ENCODE measurements at regions not wholly inside any gene's neighbourhood (a gene's known extent, or its start where the extent isn't known, plus 50 kb on each side); places are given as distances from the start of the nearest gene placed in this dataset.

- no peak overlapping the region for H3K27ac ChIP-seq (ENCODE audit: low read depth in 2 of 2, low read length in 2 of 2)
- H3K27me3 ChIP-seq (ENCODE audit: control insufficient read depth, insufficient read depth, low read length): no peaks in the 10 kb centered on the region
- no peak for FAIRE-seq
- intact Hi-C loops (cut with DNase I): no loop called here
- no peak for TF ChIP-seq CTCF (IDR thresholded peaks at IDR 0.05; ENCODE audit: borderline replicate concordance, extremely low read depth, insufficient read depth)
- H3K36me3 ChIP-seq (ENCODE audit: control insufficient read depth in 2 of 3, insufficient read depth in 3 of 3, low read length in 3 of 3): no peaks in the 10 kb centered on the region
- H3K9me3 ChIP-seq (ENCODE audit: control insufficient read depth in 2 of 3, insufficient read depth in 1 of 3, low read length in 3 of 3): no peaks in the 10 kb centered on the region
- H3K4me1 ChIP-seq (ENCODE audit: control insufficient read depth in 2 of 3, insufficient read depth in 2 of 3, low read depth in 1 of 3, low read length in 3 of 3): no peaks in the 10 kb centered on the region
- H3K9ac ChIP-seq (ENCODE audit: low read length in 3 of 3): no peak overlapping the region
- no peak overlapping the region for H3K4me3 ChIP-seq (ENCODE audit: low read length in 3 of 3)
- no peak for DNase-seq
Observed at GRCh38 chr11:106379712-106380111, 302.2 kb downstream of the AASDHPPT start.

DNA sequence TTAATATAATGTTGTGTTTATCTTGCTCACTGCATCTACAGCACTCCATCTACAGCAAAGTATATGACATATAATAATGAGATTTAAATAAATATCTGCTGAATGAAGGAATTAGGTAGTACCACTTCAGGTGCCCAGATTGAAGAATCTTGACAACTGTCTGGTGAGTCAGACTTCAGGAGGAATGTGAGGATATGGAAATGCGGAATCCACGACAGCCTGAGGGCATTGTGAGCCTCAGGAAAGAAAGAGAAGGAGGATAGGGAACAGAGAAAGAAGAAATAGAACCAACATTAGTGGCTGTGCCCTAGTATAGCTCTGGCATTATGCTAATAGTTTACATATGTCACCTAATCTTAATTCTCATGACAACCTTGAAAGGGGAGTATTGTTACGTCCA lies 304.4 kb downstream of the AASDHPPT start:
- no peak overlapping the region for H3K4me3 ChIP-seq (ENCODE audit: low read length in 3 of 3)
- no peak for TF ChIP-seq CTCF (IDR thresholded peaks at IDR 0.05; ENCODE audit: borderline replicate concordance, extremely low read depth, insufficient read depth)
- no peaks in the 10 kb centered on the region for H3K27me3 ChIP-seq (ENCODE audit: control insufficient read depth, insufficient read depth, low read length)
- intact Hi-C loops (cut with DNase I): no loop called here
- no peak overlapping the region for H3K27ac ChIP-seq (ENCODE audit: low read depth in 2 of 2, low read length in 2 of 2)
- H3K9ac ChIP-seq (ENCODE audit: low read length in 3 of 3): no peak overlapping the region
- H3K36me3 ChIP-seq (ENCODE audit: control insufficient read depth in 2 of 3, insufficient read depth in 3 of 3, low read length in 3 of 3): no peaks in the 10 kb centered on the region
- no peak for FAIRE-seq
- H3K4me1 ChIP-seq (ENCODE audit: control insufficient read depth in 2 of 3, insufficient read depth in 2 of 3, low read depth in 1 of 3, low read length in 3 of 3): no peaks in the 10 kb centered on the region
- no peak for DNase-seq
- no peaks in the 10 kb centered on the region for H3K9me3 ChIP-seq (ENCODE audit: control insufficient read depth in 2 of 3, insufficient read depth in 1 of 3, low read length in 3 of 3)

DNA sequence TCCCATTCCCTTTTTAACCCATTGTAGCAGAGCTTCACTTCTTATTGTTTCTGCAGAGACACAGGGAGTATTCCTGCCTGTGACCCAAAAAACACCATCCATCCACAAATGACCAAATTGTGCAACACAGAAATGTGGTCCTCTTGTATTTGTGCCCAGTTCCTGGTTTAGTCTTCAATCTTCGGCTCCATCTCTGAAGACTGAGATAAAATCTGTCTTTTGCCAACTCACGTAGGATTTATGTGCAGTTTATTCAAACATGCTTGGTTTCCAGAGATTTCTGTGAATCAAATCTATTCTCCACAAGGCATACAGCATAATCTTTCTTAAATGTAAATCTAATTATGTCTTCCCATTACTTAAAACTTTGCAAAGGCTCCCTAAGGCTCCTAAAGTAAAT lies 307.0 kb downstream of the AASDHPPT start:
- H3K9ac ChIP-seq (ENCODE audit: low read length in 3 of 3): no peak overlapping the region
- H3K27ac ChIP-seq (ENCODE audit: low read depth in 2 of 2, low read length in 2 of 2): no peak overlapping the region
- intact Hi-C loops (cut with DNase I): no loop called here
- no peak for TF ChIP-seq CTCF (IDR thresholded peaks at IDR 0.05; ENCODE audit: borderline replicate concordance, extremely low read depth, insufficient read depth)
- DNase-seq (no peak), FAIRE-seq (no peak)
- H3K27me3 ChIP-seq (ENCODE audit: control insufficient read depth, insufficient read depth, low read length): no peaks in the 10 kb centered on the region
- no peaks in the 10 kb centered on the region for H3K36me3 ChIP-seq (ENCODE audit: control insufficient read depth in 2 of 3, insufficient read depth in 3 of 3, low read length in 3 of 3)
- H3K4me1 ChIP-seq (ENCODE audit: control insufficient read depth in 2 of 3, insufficient read depth in 2 of 3, low read depth in 1 of 3, low read length in 3 of 3): no peaks in the 10 kb centered on the region
- H3K9me3 ChIP-seq (ENCODE audit: control insufficient read depth in 2 of 3, insufficient read depth in 1 of 3, low read length in 3 of 3): no peaks in the 10 kb centered on the region
- no peak overlapping the region for H3K4me3 ChIP-seq (ENCODE audit: low read length in 3 of 3)

- no peak for FAIRE-seq
- H3K27ac ChIP-seq (ENCODE audit: low read depth in 2 of 2, low read length in 2 of 2): no peak overlapping the region
- no peaks in the 10 kb centered on the region for H3K27me3 ChIP-seq (ENCODE audit: control insufficient read depth, insufficient read depth, low read length)
- no peak for DNase-seq
- intact Hi-C loops (cut with DNase I): no loop called here
- no peaks in the 10 kb centered on the region for H3K4me1 ChIP-seq (ENCODE audit: control insufficient read depth in 2 of 3, insufficient read depth in 2 of 3, low read depth in 1 of 3, low read length in 3 of 3)
- H3K9ac ChIP-seq (ENCODE audit: low read length in 3 of 3): no peak overlapping the region
- H3K4me3 ChIP-seq (ENCODE audit: low read length in 3 of 3): no peak overlapping the region
- TF ChIP-seq CTCF (IDR thresholded peaks at IDR 0.05; ENCODE audit: borderline replicate concordance, extremely low read depth, insufficient read depth): no peak
- H3K36me3 ChIP-seq (ENCODE audit: control insufficient read depth in 2 of 3, insufficient read depth in 3 of 3, low read length in 3 of 3): no peaks in the 10 kb centered on the region
- H3K9me3 ChIP-seq (ENCODE audit: control insufficient read depth in 2 of 3, insufficient read depth in 1 of 3, low read length in 3 of 3): no peaks in the 10 kb centered on the region
Observed at GRCh38 chr11:106386519-106386918, 309.1 kb downstream of the AASDHPPT start.

All from kidney (tissue), 13 donors.